Breast epithelium (tissue), 3 donors: ENCODE measurements at regions not wholly inside any gene's neighbourhood (a gene's known extent, or its start where the extent isn't known, plus 50 kb on each side); places are given as distances from the start of the nearest gene placed in this dataset.

Experiments
- CTCF ChIP-seq, 3 donors: fragments of 450-650 bp; IDR thresholded peaks; one replicate each; pipeline ENCODE4 v1.5.1; 2016 to 2017; ENCODE audit warnings: antibody characterized with exemption in 3 of 3, mild to moderate bottlenecking in 3 of 3, moderate library complexity in 3 of 3
- POLR2A ChIP-seq: fragments of 450-650 bp; IDR thresholded peaks from one replicate; pipeline ENCODE4 v1.6.1; 2016; ENCODE audit warnings: antibody characterized with exemption, mild to moderate bottlenecking, moderate library complexity

GRCh38 chr17:53525590-53525989, 297.1 kb upstream of the KIF2B start:
- no peak for TF ChIP-seq CTCF (IDR thresholded peaks at IDR 0.05)
- TF ChIP-seq POLR2A, result no peak
